ENCODE measurements at regions not wholly inside any gene's neighbourhood (a gene's known extent, or its start where the extent isn't known, plus 50 kb on each side); places are given as distances from the start of the nearest gene placed in this dataset.

GRCh38 chr10:59550061-59550460 is 159.6 kb downstream of the SLC16A9 start:
- DNase-seq, result no peak

DNA sequence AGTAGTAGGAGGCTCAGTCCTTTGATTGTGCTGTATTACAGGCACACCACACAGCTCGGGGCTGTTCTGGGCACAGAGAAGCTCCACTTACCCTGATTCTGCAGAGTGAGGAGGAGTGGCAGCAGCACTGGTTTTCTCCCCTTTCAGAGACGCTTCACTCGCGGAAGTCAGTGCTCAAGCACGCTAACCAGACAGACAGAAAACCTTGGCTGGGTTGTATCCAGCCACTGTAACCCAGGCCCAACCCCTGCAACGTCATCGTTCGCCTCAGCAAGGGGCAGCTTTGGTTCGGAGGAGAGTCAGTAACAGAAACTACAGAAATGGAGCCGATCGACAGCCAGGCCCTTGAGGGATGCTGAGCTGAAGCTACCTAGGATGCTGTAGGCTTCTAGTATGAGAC is 171.0 kb downstream of the SLC16A9 start:
- DNase-seq, result no peak

DNA sequence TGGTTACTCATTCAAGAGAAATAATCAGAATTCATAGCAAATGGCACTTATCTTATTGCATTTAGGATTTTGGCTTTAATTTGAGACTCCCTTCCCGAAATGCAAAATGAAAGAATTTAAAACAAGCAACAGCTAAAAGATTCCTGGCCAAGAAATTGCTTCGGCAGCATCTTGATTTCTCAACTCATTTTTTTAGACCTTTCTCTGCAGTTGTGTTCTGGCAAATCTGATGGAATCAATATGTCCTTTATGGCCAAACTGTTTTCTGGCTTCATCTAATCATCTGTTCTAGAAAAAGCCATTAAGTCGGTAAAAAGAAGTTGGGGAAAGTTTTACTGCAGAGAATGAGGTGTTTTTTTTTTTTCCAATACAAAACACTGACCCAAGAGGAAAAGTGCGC is 172.1 kb downstream of the SLC16A9 start:
- no peak for DNase-seq

DNA sequence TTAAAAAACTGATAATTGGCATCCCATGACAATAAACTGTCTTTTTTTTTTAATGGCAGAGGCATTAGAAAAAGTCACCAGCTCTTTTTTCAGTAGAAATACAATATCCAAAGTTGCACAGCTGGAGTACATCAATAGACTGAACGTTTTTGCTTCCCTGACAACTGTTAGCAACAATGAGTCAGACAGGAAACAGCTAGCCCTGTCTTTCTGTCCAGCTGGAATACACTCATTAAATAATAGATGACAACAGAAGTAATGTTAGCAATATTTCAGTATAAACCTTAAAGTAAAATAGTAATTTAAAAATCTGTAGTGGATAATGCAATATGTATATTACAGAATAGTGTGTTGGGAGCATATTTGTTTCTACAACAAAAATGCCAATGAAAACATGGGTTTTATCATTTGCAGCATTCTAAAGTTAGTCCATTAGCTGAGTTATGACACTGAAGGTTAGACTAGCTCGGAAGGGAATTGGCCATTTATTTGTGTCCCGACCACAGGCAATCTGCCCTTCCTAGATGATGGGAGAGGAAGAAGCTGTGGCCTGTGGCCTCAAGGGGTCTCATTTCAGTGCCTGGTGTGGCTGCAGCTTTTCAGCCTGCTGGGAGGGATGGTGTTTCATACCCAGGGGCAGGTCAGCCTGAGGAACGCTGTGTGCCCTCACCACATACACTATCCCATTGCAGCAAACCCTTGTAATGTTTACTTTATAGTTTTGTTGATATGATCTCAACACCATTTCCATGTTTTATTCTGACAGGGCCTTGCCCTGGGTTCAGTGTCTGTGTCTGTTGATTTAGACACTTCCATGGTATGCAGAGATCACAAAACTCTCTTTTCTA is 173.3 kb downstream of the SLC16A9 start:
- DNase-seq, result no peak

DNA sequence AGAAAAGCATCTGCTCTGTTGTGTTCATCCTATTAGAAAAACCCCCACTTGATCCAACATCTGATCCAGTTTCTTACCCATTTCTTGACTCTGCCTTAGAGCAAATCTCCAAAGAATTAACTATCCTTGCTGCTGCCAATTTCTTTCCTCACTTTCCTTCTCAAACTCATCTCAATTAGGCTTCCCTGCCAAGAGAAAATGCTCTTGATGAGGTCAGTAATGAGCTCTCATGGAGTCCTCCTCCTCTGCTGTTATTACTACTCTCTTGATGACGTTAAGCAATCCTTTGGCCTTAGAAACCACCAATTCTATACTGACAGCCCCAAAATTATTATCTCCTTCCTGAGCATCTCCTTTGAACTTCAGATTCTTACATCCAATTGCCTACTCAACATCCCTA is 162.0 kb upstream of the FAM13C start:
- no peak for DNase-seq

- no peak for DNase-seq
Observed at GRCh38 chr10:59523851-59524250, 161.5 kb upstream of the FAM13C start.

DNA sequence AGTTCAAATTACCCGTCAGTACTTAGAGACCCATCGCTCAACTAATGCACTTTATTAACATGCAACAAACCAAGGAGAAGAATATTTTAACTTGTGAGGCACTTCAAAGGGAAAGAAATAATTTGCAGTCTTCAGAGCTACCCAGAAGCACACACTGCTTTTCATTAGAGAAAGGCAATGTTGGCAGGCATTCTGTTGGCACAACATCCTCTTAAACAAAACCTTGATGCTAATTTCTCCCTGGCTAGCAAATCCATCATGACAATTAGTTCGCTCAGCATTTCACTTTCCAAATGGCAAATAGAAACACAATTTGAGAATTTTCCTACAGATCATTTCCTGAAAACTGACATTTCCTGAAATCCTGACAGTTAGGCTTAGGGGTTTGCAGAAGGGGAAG is 155.6 kb upstream of the FAM13C start:
- no peak for DNase-seq

- DNase-seq, result no peak
Observed at GRCh38 chr10:59517341-59517899, 155.1 kb upstream of the FAM13C start.

- DNase-seq, result no peak
Observed at GRCh38 chr10:59513558-59513957, 151.2 kb upstream of the FAM13C start.

DNA sequence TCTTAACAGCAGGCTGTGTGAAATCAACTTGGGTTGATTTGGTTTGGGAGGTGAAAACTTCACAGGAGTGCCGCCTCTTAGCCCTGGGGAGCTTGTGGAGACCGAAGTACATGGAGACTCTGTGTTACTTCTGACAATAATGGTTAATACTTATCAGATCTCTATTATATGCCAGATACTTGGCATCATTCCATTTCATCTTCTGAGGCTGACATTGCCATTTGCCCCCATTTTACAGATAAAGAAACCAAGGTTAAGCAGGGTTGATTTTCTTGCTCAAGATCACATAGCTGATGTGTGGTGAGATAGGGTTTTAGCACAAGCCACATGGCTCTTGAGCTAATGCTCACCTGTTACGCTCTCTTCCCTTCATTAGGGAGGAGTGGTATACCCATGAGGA is 150.6 kb upstream of the FAM13C start:
- no peak for DNase-seq

- DNase-seq, result no peak
Observed at GRCh38 chr10:59508956-59509355, 146.6 kb upstream of the FAM13C start.

DNA sequence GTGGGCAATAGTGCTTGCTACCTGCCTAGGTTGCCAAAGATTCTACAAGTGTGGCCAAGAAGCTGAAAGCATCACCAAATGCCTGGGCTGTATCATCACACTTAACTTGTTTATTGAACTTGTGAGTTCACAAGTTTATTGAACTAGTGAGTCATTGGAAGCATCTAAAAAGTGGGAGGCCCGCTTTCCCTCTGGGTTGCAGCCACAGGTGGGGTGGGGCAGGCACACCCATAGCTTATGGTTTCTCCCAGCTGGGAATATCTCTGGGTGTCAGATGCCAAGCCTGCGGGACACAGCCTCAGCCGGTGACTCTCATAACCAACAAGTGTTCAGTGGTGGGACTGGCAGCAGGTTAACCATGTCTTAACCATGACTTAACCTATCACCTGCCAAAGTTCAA is 145.9 kb upstream of the FAM13C start:
- DNase-seq, result no peak

DNA sequence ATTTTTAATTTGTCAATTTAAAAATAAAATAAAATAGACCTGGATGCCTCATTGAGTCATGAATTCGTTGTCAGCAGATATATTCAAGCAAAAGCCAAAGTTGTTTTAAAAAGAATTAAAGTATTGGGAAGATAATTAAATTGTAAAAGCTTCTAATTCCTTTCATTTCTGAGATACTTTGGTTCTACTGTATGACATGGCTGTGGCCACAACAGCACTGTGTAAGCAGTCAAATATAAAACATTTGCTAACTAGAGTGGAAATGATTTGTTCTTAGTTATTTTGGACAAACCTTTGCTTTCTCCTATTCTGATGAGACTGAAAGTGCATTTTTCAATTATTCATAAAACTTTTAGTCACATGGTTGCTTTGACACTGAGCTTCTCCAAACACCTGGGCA is 143.6 kb upstream of the FAM13C start:
- DNase-seq, result no peak

GRCh38 chr10:59499460-59499859 is 137.1 kb upstream of the FAM13C start:
- no peak for DNase-seq

DNA sequence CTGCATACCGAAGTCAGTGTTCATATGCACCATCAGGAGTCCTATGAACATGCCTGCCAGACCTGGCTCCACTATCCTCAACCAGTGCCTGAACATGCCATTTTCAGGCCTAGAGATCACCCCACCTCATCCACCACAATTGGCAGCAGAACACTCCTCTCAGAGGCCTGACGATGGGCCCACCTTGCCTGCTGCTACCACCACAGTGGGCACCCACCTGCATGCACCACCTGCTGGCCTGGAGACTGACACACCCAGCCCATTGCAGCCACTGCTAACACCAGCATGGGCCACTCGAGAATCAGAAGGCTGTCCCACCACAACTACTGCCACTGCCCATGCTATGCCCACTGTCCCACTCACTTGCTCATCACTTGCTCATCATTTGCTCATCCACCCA is 130.7 kb upstream of the FAM13C start:
- DNase-seq, result no peak

DNA sequence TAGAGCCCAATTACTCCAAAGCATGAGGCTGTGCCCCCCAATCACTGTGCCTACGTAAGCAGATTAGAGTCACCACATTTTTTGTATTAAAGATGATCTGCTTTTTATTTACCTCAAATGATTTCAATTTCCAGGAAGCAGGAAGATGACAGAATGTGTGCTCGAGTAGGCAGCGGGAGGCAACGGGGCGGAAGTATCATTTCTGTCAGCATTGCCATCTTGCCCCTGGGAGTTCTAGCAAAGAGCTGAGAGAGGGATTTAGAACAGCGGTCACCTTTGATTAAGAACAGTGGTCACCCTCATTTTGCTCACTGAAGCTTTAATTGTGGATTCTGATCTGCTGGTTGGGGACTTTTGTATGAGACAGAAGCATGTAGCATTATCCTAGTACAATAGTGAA is 117.1 kb upstream of the FAM13C start:
- no peak for DNase-seq

- DNase-seq, result no peak
Observed at GRCh38 chr10:59470570-59470969, 108.2 kb upstream of the FAM13C start.

GRCh38 chr10:59465088-59465487 is 102.7 kb upstream of the FAM13C start:
- DNase-seq, result no peak

DNA sequence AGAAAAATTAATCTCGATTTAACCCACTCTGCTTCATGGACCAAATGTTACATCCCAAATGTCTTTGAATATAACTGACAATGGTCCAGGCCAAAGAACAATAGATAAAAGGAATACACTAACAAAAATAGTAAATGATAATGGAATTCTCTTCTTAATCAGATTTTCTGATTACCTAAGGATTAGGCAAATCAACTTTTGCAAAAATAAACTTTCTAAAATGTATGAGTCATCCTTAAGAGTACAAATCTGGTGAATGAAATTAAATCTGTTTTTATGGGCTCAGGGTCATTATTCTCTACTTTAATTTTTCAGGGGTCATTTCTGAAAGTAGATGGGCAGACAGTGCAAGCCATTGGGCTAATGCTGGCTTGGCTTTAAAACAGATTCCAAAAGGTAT is 102.1 kb upstream of the FAM13C start:
- no peak for DNase-seq

DNA sequence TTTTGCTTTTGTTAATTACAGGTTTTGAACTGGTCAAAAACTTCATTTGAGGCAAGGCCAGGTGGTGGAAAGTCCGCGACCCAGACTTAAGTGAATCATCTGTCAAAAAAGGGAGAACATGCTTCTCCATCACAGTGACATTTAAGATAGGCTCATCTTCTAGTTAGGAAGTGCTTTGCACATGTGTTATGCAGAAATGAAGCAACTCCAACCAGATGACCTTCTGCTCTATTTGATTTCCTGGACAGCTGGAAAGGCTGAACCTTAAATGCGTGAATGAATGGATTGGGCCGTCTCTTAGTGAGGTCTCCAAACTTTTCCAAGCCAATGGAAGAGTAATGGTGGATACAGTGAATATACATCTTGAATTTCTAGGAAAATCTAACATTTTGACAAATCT is 101.6 kb upstream of the FAM13C start:
- DNase-seq, result no peak

DNA sequence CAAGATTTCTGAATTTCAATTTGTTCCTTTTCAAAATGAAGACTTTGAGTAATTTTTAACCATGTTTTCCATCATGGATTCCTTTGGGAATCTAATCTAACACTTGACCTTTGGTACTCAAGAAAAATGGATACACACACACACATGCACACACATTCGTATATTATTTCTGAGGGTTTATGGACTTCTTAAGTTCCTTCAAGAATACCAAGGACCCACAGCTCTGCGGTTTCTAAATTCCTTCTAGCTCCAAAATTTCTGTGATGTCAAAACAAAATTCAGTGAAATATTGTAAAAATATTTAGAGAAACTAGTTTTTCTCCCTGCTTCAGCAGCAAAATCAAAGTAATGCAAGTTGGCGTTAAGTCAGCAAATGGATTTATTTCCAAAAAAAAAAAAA is 98.3 kb upstream of the FAM13C start:
- DNase-seq, result no peak

GRCh38 chr10:59456199-59456598 is 93.8 kb upstream of the FAM13C start:
- DNase-seq, result no peak

DNA sequence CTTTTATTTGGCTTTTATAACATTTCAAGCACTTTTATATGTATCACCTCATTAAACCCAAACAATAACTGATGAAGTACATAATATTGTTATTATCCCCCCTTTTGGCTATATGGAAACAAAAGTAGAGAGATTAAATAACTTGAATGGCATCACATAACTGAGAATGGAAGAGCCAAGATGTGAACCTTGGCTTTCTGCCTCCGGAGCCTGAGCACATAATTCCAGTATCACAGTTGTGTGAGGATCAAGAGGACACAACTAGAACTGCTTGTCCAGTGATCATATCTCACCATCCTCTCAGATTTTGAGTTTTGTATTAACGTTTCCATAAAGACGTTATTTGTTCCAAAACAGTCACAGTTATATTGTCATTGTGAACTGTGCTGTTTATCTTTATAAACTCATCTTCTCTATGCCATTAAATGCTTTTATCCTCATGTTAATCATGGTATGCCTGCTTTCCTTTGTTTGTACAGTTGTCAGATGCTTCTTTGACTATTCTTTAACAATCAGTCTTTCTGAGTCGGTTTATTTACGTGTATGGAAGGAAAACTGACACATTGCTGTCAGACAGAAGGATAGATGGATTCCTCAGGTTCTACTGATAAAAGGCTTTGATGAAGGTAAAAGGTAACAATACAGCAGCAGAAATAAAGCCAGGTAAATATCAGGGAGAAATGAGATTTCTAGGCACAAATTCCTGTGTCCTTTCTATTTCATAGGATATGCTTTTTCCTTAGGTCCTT is 92.0 kb upstream of the FAM13C start:
- DNase-seq, result no peak

DNA sequence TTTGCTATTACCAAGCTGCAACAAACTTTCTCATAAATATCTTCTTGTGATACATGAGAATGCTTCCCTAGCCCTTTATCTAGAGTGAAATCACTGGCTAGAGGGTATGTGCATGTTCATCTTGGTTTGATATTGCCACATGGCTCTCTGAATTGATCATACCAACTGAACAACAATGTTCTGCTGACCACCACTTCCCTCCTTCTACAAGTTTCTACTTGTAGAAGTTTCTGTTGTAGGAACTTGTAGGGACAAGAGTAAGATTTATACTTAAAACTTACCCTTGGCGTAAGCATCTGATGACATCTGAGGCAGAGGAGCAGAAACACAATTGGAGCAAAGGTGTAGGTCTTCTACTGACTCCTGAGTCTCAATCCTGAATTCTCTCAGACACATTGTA is 86.3 kb upstream of the FAM13C start:
- DNase-seq, result no peak
